ENCODE measurements at regions not wholly inside any gene's neighbourhood (a gene's known extent, or its start where the extent isn't known, plus 50 kb on each side); places are given as distances from the start of the nearest gene placed in this dataset.

DNA sequence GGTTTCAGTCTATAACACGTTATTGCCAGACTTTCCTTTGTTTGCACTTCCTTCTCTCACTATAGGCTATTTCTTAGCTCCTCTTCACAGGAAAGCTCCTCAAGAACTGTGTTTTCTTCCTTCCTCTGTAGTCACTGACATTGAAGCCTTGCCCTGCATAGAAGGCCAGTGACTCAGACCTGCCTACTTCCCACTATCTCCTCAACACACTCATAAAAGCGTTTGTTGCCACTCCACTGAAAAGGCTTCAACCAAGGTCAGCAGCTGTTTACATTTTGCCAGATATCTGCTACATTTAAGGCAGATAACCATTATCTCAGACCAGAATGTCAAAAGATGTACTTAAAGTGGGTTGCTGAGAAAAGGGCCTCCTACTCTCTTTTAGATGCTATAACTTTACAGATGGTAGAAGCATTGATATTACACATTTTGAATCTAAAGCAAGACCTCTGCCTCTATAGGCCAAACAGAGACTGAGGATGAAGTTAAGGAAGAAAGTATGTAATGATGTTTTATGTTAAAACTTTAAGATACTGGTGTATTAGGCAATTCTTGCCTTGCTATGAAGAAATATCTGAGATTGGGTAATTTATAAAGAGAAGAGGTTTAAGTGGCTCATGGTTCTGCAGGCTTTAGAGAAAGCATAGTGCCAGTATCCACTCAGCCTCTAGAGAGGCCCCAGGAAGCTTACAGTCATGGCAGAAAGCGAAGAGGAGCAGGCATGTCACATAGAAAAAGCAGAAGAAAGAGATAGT lies 233.3 kb upstream of the FLRT2 start (continued):
- TF ChIP-seq, protein P1, sequence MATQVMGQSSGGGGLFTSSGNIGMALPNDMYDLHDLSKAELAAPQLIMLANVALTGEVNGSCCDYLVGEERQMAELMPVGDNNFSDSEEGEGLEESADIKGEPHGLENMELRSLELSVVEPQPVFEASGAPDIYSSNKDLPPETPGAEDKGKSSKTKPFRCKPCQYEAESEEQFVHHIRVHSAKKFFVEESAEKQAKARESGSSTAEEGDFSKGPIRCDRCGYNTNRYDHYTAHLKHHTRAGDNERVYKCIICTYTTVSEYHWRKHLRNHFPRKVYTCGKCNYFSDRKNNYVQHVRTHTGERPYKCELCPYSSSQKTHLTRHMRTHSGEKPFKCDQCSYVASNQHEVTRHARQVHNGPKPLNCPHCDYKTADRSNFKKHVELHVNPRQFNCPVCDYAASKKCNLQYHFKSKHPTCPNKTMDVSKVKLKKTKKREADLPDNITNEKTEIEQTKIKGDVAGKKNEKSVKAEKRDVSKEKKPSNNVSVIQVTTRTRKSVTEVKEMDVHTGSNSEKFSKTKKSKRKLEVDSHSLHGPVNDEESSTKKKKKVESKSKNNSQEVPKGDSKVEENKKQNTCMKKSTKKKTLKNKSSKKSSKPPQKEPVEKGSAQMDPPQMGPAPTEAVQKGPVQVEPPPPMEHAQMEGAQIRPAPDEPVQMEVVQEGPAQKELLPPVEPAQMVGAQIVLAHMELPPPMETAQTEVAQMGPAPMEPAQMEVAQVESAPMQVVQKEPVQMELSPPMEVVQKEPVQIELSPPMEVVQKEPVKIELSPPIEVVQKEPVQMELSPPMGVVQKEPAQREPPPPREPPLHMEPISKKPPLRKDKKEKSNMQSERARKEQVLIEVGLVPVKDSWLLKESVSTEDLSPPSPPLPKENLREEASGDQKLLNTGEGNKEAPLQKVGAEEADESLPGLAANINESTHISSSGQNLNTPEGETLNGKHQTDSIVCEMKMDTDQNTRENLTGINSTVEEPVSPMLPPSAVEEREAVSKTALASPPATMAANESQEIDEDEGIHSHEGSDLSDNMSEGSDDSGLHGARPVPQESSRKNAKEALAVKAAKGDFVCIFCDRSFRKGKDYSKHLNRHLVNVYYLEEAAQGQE (IDR thresholded peaks at IDR 0.05) = no peak
- no peak for TF ChIP-seq ZC3H11A (IDR thresholded peaks at IDR 0.05)
- TF ChIP-seq JUN (IDR thresholded peaks at IDR 0.05) = no peak
- no peak for TF ChIP-seq CTCF (IDR thresholded peaks at IDR 0.05)

- TF ChIP-seq RNF2 (IDR thresholded peaks at IDR 0.05; ENCODE audit: borderline replicate concordance, low read depth) = no peak
- Histone ChIP-seq H3K4me2 (no peak overlapping the region), H3K4me3 (no peak overlapping the region), H3K4me1 (no peaks in the 10 kb centered on the region), H3K9me3 (no peaks in the 10 kb centered on the region), H3K27ac (no peak overlapping the region)
- ChIA-PET CTCF (no interaction called here), POLR2A (no interaction called here)
- ATAC-seq (no peak), FAIRE-seq (no peak), DNase-seq (ENCODE audit: low read depth in 1 of 2, low spot score in 1 of 2) (no peak)
- WGBS (ENCODE audit: missing lambda C conversion rate) = 64% methylated on average over 1 of the region's 1 CpG
These were observed 229.8 kb upstream of the FLRT2 start for GRCh38 chr14:85300107-85300506.

- WGBS (ENCODE audit: missing lambda C conversion rate) = 59% methylated on average over 4 of the region's 4 CpGs
- ChIA-PET POLR2A (no interaction called here), CTCF (no interaction called here)
- Histone ChIP-seq H3K27ac (no peak overlapping the region), H3K4me2 (no peak overlapping the region), H3K9me3 (no peaks in the 10 kb centered on the region), H3K4me1 (no peaks in the 10 kb centered on the region), H3K4me3 (no peak overlapping the region)
- ATAC-seq = no peak
- DNase-seq (ENCODE audit: low read depth in 1 of 2, low spot score in 1 of 2) = no peak
- FAIRE-seq = no peak
- TF ChIP-seq HDAC2 (IDR thresholded peaks at IDR 0.05) (no peak), NFE2L2 (conservative IDR thresholded peaks at IDR 0.05; ENCODE audit: low read length) (no peak), RFX5 (IDR thresholded peaks at IDR 0.05) (no peak), MAFK (IDR thresholded peaks at IDR 0.05; ENCODE audit: partially characterized antibody) (no peak), TP53 (CRISPR knock-in tag; IDR thresholded peaks at IDR 0.05) (no peak), ZFP36 (IDR thresholded peaks at IDR 0.05; ENCODE audit: borderline replicate concordance, partially characterized antibody) (no peak), HEYL (CRISPR knock-in tag; IDR thresholded peaks at IDR 0.05) (no peak), PHF8 (IDR thresholded peaks at IDR 0.05; ENCODE audit: borderline replicate concordance, low read depth) (no peak), MAZ (IDR thresholded peaks at IDR 0.05; ENCODE audit: borderline replicate concordance, low read depth, low read length) (no peak), KDM1A (IDR thresholded peaks at IDR 0.05; ENCODE audit: low read depth) (no peak), CBX8 (IDR thresholded peaks at IDR 0.05) (no peak), JUNB (IDR thresholded peaks at IDR 0.05) (no peak), HOXB13 (CRISPR knock-in tag; IDR thresholded peaks at IDR 0.05; ENCODE audit: low read depth) (no peak), CEBPB (IDR thresholded peaks at IDR 0.05) (no peak), HMGXB4 (CRISPR knock-in tag; IDR thresholded peaks at IDR 0.05; ENCODE audit: borderline replicate concordance) (no peak), CTCF (IDR thresholded peaks at IDR 0.05) (no peak), KDM5A (IDR thresholded peaks at IDR 0.05) (no peak), BHLHE40 (IDR thresholded peaks at IDR 0.05; ENCODE audit: low read depth, low read length) (no peak)
- TF ChIP-seq, protein P1 (IDR thresholded peaks at IDR 0.05) = no peak
These were observed 228.4 kb upstream of the FLRT2 start for GRCh38 chr14:85301506-85301905.
